Activated naive CD4-positive, alpha-beta T cell treated with anti-CD3 and anti-CD28 coated beads, Interleukin-2, amount 10 ng/mL, durations not matched to agents 7 days and 5 days (primary cell): ENCODE measurements at regions not wholly inside any gene's neighbourhood (a gene's known extent, or its start where the extent isn't known, plus 50 kb on each side); places are given as distances from the start of the nearest gene placed in this dataset.
"Not testable (repeated sequence)": the region's sequence is repeated elsewhere in the genome, so short reads cannot be mapped to it uniquely, and the experiment has no call there.

ENCODE experiments used
- CTCF ChIA-PET: fragments of 350-600 bp; sonication (Branson Sonifier 250); formaldehyde crosslinking; loops from one replicate; lab custom pipeline; 2021; ENCODE audit warnings: antibody characterized with exemption; lab: Charles Lee
- DNase-seq: peaks from one replicate; pipeline ENCODE4 v3.0.0-alpha.2; 2020
- H3K27ac Mint-ChIP-seq: one replicate; pipeline ENCODE4 v1.8.0; 2021; ENCODE audit warnings: mild to moderate bottlenecking, moderate library complexity, mixed read lengths
- H3K27me3 Mint-ChIP-seq: one replicate; pipeline ENCODE4 v1.8.0; 2021; ENCODE audit warnings: mild to moderate bottlenecking, mixed read lengths
- H3K36me3 Mint-ChIP-seq: one replicate; pipeline ENCODE4 v1.8.0; 2021; ENCODE audit warnings: mixed read lengths
- H3K4me1 Mint-ChIP-seq: one replicate; pipeline ENCODE4 v1.8.0; 2021; ENCODE audit warnings: mixed read lengths
- H3K4me3 Mint-ChIP-seq: one replicate; pipeline ENCODE4 v1.8.0; 2021; ENCODE audit warnings: mild to moderate bottlenecking, moderate library complexity, mixed read lengths
- H3K9me3 Mint-ChIP-seq: one replicate; pipeline ENCODE4 v1.8.0; 2021; ENCODE audit warnings: mixed read lengths

DNA sequence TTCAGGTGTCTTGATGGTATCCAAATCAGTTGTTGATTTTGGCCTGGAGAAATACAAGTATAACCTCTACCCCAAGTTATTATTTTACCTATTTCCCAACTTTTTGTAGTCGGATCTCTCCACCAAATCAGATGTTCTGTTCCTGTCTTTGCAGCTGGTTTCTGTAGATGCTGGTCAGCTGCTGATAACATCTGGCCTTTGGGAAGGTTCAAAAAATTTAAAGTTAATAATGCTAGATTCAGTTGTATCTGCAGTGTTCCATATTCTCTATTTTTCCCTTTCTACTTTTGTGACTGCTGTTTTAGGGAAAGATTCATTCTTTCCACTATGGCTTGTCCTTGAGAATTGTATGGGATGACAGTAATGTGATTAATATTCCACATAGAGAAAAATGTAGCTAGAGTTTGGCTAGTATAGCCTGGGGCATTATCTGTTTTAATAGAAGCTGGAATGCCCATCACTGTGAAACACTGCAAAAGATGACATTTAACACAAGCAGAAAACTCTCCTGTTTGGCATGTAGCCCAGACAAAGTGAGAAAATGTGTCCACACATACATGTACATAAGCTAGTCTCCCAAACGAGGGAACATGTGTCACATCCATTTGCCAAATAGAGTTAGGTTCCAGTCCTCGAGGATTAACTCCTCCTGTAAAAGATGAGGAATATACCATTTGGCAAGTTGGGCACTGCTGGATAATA, 99.2 kb downstream of the ZNF100 start:
- CTCF ChIA-PET, H3K36me3 Mint-ChIP-seq, H3K4me1 Mint-ChIP-seq, H3K27ac Mint-ChIP-seq, H3K4me3 Mint-ChIP-seq, DNase-seq, H3K27me3 Mint-ChIP-seq: not testable (repeated sequence)
- peaks cover 16% of the 10 kb centered on the region for H3K9me3 Mint-ChIP-seq

- CTCF ChIA-PET = no interaction called here
- H3K27me3 Mint-ChIP-seq = no peaks in the 10 kb centered on the region
- no peak overlapping the region for H3K4me3 Mint-ChIP-seq
- H3K9me3 Mint-ChIP-seq = peaks cover 20% of the 10 kb centered on the region
- H3K4me1 Mint-ChIP-seq = no peaks in the 10 kb centered on the region
- no peak overlapping the region for H3K27ac Mint-ChIP-seq
- H3K36me3 Mint-ChIP-seq = no peaks in the 10 kb centered on the region
- DNase-seq = no peak
Observed at GRCh38 chr19:21655540-21656126, 111.7 kb downstream of the ZNF100 start.

- CTCF ChIA-PET, DNase-seq, H3K27me3 Mint-ChIP-seq, H3K36me3 Mint-ChIP-seq, H3K4me1 Mint-ChIP-seq, H3K4me3 Mint-ChIP-seq, H3K27ac Mint-ChIP-seq: not testable (repeated sequence)
- H3K9me3 Mint-ChIP-seq = peaks cover 31% of the 10 kb centered on the region
Observed at GRCh38 chr19:21651478-21651877, 115.9 kb downstream of the ZNF100 start.

GRCh38 chr19:21638776-21639175, 128.6 kb downstream of the ZNF100 start:
- Mint-ChIP-seq H3K27ac (no peak overlapping the region), H3K36me3 (no peaks in the 10 kb centered on the region), H3K9me3 (peaks cover 19% of the 10 kb centered on the region), H3K27me3 (no peaks in the 10 kb centered on the region), H3K4me3 (no peak overlapping the region), H3K4me1 (no peaks in the 10 kb centered on the region)
- CTCF ChIA-PET = no interaction called here
- no peak for DNase-seq

- Mint-ChIP-seq H3K27me3 (no peaks in the 10 kb centered on the region), H3K9me3 (peaks cover 36% of the 10 kb centered on the region), H3K27ac (no peak overlapping the region), H3K4me1 (no peaks in the 10 kb centered on the region), H3K36me3 (no peaks in the 10 kb centered on the region), H3K4me3 (no peak overlapping the region)
- CTCF ChIA-PET = no interaction called here
- no peak for DNase-seq
Observed at GRCh38 chr19:21626924-21627697, 121.7 kb downstream of the ZNF429 start.

- Mint-ChIP-seq H3K27ac (no peak overlapping the region), H3K27me3 (no peaks in the 10 kb centered on the region), H3K4me1 (no peaks in the 10 kb centered on the region), H3K4me3 (no peak overlapping the region), H3K9me3 (peaks cover 39% of the 10 kb centered on the region), H3K36me3 (no peaks in the 10 kb centered on the region)
- DNase-seq = no peak
- CTCF ChIA-PET = no interaction called here
Observed at GRCh38 chr19:21626091-21626490, 120.7 kb downstream of the ZNF429 start.

DNA sequence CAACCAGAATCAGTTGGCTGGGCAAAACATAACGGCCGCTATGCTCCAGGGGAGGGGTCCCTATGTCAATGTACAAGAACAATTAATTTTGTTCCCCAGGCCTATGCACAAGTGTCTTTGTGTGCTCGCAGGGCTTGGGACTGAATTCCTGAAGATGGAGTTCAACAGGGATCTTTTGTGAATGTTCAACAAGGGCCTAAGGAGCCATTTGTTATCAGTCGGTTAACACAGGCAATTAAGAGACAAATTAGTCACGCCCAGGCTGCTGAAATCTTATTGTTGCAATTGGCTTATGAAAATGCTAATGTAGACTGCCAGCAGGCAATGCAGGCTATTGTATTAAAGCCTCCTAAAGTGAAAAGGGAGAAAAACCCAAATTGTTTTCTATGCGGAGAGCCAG, 117.5 kb downstream of the ZNF429 start:
- no peaks in the 10 kb centered on the region for H3K27me3 Mint-ChIP-seq
- no peaks in the 10 kb centered on the region for H3K36me3 Mint-ChIP-seq
- DNase-seq = no peak
- H3K4me1 Mint-ChIP-seq = no peaks in the 10 kb centered on the region
- H3K27ac Mint-ChIP-seq = no peak overlapping the region
- H3K9me3 Mint-ChIP-seq = peaks cover 32% of the 10 kb centered on the region
- no peak overlapping the region for H3K4me3 Mint-ChIP-seq
- CTCF ChIA-PET = no interaction called here

DNA sequence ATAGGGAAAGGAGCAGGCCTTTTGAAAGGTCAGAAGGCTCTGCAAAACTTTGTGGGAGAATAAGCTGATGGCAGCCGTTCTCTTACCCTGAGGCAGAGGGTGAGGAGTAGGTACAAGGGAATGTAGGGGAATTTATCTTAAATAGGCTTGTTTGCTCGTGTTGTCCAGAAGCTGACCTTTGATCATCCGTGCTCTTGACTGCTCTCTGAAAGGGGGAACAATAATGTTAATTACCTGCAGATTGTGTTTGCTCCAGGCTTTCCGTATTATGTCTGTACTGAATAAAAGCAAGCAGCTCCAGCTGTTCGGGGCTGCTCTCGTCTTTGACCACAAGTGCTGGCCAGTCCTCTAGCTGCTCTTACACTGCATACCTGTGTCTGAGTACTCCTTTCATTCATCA, 116.3 kb downstream of the ZNF429 start:
- Mint-ChIP-seq H3K27me3 (no peaks in the 10 kb centered on the region), H3K27ac (no peak overlapping the region), H3K9me3 (peaks cover 36% of the 10 kb centered on the region), H3K4me3 (no peak overlapping the region), H3K4me1 (no peaks in the 10 kb centered on the region), H3K36me3 (peaks cover 2% of the 10 kb centered on the region)
- CTCF ChIA-PET = no interaction called here
- no peak for DNase-seq

DNA sequence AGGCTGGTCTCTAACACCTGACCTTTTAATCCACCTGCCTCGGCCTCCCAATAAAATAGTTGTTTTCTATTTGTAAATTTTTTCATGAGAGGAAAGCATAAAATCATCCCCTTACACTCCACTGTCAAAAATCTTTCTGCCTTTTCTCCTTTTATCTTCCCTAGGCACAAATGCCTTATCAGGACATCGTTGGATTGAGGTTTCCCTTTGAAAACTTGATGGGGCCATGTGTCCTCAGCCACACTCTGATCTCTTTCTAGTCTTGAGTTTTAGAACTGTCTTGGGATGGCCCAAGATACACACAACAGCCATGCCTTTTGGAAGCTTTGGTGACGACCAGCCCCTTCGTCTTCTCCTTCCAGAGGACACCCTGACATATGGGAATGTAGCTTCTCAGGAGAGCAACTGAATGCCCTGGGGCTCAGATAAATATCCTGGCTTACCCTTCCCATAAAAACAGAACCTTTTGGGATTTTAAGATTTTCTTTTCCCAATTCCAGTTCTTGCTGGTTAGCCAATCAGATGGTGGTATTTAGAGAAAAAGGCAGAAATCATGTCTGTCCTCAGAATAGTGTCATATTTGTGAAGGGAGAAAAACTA, 112.4 kb downstream of the ZNF429 start:
- Mint-ChIP-seq H3K4me1 (no peaks in the 10 kb centered on the region), H3K27me3 (no peaks in the 10 kb centered on the region), H3K36me3 (peaks cover 2% of the 10 kb centered on the region), H3K27ac (no peak overlapping the region), H3K9me3 (peaks cover 18% of the 10 kb centered on the region), H3K4me3 (no peak overlapping the region)
- CTCF ChIA-PET = no interaction called here
- DNase-seq = no peak

- H3K4me1 Mint-ChIP-seq, H3K4me3 Mint-ChIP-seq, H3K27me3 Mint-ChIP-seq, DNase-seq, CTCF ChIA-PET, H3K27ac Mint-ChIP-seq, H3K36me3 Mint-ChIP-seq: not testable (repeated sequence)
- H3K9me3 Mint-ChIP-seq = peaks cover 19% of the 10 kb centered on the region
Observed at GRCh38 chr19:21614776-21615175, 109.4 kb downstream of the ZNF429 start.

- H3K4me3 Mint-ChIP-seq, H3K27me3 Mint-ChIP-seq, H3K36me3 Mint-ChIP-seq, H3K4me1 Mint-ChIP-seq, H3K27ac Mint-ChIP-seq, DNase-seq, CTCF ChIA-PET: not testable (repeated sequence)
- peaks cover 17% of the 10 kb centered on the region for H3K9me3 Mint-ChIP-seq
Observed at GRCh38 chr19:21613201-21613600, 107.8 kb downstream of the ZNF429 start.

DNA sequence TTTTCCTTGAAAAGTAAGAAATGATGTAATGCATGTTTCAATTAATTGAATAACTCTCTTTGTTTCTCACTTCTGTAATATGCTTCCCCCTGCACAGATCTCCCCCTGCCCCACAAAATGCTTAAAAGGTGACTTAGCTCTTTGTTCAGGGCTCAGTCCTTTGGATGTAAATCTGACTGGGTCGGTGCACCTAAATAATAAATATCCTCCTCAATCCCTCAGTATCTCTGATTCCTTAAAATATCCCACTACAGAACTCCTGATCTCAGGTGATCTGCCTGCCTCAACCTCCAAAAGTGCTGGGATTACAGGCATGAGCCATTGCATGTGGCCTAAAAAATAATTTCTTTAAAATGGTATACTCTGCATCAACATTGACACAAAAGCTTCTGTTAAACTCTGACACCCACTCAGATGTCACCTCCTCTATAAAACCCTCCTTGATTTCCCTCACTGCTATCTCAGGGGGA, 107.0 kb downstream of the ZNF429 start:
- Mint-ChIP-seq H3K4me1 (no peaks in the 10 kb centered on the region), H3K27me3 (no peaks in the 10 kb centered on the region), H3K27ac (no peak overlapping the region), H3K36me3 (no peaks in the 10 kb centered on the region), H3K9me3 (peaks cover 11% of the 10 kb centered on the region), H3K4me3 (no peak overlapping the region)
- CTCF ChIA-PET = no interaction called here
- DNase-seq = no peak

DNA sequence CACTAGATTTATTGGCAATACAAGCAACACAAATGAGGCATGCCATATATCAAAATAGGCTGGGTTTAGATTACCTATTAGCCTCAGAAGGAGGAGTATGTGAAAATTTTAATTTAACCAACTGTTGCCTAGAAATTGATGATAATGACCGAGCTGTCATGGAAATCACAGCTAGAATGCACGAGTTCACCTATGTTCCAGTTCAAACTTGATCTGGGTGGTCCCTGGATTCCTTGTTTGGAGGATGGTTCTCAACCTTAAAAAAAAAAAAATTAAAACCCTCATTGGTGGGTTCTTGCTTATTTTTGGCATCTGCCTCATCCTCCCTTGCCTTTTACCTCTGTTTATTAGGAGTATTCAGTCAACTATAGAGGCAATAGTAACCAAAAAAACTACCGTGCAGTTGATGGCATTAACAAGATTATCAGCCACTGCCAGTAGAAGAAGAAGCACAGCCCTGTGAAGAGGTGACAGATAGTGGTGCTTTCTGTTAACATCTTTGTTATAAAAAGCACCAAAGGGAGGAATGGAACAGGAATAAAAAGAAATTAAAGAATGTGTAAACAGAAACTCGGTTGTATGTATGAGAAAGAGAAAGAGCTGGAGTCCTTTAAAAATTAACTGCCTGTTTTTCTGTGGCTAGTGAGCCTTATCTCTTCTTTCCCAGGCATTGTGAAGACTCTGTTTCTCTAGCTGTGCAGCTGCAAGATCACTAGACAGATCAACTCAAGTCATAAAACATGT, 106.4 kb downstream of the ZNF429 start:
- Mint-ChIP-seq H3K27ac (no peak overlapping the region), H3K9me3 (peaks cover 8% of the 10 kb centered on the region), H3K27me3 (no peaks in the 10 kb centered on the region), H3K4me1 (no peaks in the 10 kb centered on the region), H3K4me3 (no peak overlapping the region), H3K36me3 (no peaks in the 10 kb centered on the region)
- CTCF ChIA-PET = no interaction called here
- no peak for DNase-seq

DNA sequence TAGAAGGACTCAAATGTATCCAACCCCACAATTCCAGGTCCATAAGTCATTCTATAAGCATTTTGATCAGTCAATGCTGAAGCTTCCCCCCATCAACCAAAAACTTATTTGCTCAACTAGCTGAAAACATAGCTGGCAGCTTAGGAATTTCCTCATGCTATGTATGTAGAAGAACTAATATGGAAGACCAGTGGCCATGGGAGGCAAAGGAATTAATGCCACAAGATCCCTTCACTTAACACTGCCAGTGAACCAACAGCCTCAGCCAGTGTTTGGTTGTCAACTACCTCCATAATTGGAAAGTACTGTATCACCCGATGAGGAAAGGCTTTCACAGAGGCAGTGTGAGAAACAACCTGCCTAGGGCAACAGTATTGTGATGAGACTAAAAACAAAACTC, 105.4 kb downstream of the ZNF429 start:
- no peaks in the 10 kb centered on the region for H3K27me3 Mint-ChIP-seq
- no peaks in the 10 kb centered on the region for H3K36me3 Mint-ChIP-seq
- peaks cover 6% of the 10 kb centered on the region for H3K9me3 Mint-ChIP-seq
- CTCF ChIA-PET = no interaction called here
- H3K4me1 Mint-ChIP-seq = no peaks in the 10 kb centered on the region
- no peak overlapping the region for H3K27ac Mint-ChIP-seq
- no peak overlapping the region for H3K4me3 Mint-ChIP-seq
- no peak for DNase-seq
